Effector CD8-positive, alpha-beta T cell (primary cell): ENCODE measurements at regions not wholly inside any gene's neighbourhood (a gene's known extent, or its start where the extent isn't known, plus 50 kb on each side); places are given as distances from the start of the nearest gene placed in this dataset.

Source experiments
- DNase-seq: peaks from one replicate; lab custom pipeline; 2025; lab: John Stamatoyannopoulos, UW

- no peak for DNase-seq
Observed at GRCh38 chr5:168047669-168048111, 243.8 kb upstream of the WWC1 start.

DNA sequence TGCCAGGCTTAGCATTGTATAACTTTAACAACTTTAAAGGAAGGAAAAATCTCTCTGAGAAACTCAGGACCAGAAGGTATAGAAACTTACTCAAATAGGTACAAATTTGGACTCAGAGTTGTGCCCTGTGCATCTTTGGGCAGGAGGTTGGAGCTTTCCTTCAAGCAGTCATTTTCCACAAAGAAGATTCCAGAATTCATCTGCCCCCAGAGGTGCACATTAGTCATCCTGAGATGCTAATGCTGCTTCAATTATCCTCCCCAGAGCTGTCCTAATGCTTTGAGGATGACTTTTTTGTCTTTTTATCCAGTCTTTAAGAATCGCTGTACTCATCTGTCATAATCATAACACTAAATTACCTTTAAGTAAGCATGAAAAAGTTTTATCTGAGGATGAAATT, 243.0 kb upstream of the WWC1 start:
- DNase-seq = no peak

DNA sequence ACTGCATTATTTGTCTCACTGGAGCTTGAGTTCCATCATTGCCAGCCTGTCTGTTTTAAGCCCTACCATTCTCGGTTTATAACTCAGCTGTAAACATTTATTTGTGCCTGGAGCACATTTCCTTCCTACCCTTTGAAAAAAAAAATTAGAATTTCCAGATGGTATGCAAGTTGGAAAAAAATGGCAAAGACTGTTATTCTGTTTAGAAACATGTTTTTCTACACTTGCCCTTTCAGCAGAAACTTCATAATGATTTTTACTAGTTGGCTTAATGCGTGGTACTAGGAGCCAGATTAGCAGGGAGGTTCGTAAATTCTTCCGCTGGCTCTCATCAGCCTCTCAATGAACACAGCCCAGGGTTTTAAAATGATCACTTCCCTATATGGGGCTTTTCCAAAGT, 238.8 kb upstream of the WWC1 start:
- DNase-seq = no peak

DNA sequence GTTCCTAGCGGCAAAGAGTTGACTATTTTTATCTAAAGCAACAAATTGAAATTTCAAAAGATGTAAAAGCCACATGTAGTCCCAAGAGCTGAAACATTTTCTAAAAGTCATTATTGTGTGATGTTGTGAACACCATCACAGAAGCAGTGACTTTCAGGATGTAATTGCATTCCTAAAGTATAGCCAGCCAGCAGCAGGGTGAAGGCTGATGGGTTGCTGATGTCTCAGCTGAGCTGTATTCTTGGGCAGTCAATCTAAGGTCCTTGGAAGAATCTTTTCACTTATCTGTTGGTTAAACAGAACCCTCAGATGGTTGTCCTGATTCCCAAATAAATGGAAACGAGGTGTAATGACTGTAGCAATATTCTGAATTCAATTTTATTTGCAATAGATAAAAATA, 237.4 kb upstream of the WWC1 start:
- no peak for DNase-seq

GRCh38 chr5:168055141-168055683, 236.2 kb upstream of the WWC1 start:
- no peak for DNase-seq

DNA sequence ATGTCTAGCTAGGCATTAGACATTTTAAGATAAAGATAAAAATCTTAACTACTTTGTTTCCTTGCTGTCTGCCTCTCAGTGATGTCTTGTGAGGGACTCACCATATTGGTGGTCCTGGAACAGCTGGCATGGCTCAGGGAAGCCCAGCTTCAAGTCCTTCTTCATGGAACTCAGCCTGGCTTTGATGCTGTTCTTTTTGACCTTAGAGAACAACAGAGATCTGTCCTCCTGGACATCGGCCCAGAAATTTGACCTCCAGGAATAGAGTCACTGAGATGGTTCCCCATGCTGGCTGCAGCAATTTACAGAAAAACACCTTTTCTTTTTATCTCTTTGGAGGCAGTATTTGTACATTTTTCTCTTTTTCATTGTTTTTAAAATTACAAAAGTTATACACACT, 235.5 kb upstream of the WWC1 start:
- no peak for DNase-seq

DNA sequence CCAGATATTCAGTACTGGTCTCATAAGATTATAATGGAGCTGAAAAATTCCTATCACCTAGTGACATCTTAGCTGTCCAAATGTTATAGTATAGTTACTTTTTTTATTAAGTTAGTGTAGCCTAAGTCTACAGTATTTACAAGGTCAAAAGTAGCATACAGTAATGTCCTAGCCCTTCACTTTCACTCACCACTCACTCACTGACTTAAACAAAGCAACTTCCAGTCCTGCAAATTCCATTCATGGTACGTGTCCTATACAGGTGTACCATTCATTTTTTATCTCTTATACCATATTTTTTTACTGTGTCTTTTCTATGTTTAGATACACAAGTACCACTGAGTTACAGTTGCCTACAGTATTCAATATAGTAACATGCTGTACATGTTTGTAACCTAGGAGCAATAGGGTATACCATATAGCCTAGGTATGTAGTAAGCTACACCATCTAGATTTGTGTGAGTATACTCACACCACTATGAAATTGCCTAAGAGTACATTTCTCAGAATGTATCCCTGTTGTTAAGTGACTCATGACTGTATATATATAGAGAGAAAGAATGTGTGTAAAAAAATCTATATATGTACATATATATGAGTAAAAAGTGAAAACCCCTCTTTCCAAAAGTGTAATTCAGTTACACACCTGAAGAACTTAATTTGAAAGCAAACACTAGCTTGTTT, 234.8 kb upstream of the WWC1 start:
- no peak for DNase-seq

GRCh38 chr5:168057905-168058304, 233.5 kb upstream of the WWC1 start:
- no peak for DNase-seq

GRCh38 chr5:168059131-168059530, 232.3 kb upstream of the WWC1 start:
- DNase-seq = no peak

GRCh38 chr5:168062239-168062638, 229.2 kb upstream of the WWC1 start:
- no peak for DNase-seq

DNA sequence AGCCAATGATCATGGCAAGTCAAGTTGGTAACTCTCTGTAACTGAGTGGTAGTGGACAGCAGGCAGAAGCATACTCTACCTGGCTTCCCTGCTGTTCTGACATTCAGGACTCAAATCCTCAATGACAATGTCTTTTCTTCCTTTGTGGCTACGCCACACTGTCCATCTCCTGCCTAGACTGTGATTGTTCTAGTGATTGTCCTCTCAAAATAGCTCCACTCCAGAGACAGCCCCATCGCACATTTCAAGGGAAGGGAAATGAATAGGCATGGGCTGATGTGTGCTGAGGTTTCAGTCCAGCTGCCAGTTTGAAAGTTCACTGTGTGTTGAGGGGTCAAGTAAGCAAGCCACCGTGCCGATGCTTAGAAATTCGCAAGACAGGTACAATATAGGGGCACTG, 227.0 kb upstream of the WWC1 start:
- DNase-seq = no peak

- DNase-seq = no peak
Observed at GRCh38 chr5:168064933-168065622, 226.4 kb upstream of the WWC1 start.

GRCh38 chr5:168066536-168067208, 224.8 kb upstream of the WWC1 start:
- DNase-seq = no peak

DNA sequence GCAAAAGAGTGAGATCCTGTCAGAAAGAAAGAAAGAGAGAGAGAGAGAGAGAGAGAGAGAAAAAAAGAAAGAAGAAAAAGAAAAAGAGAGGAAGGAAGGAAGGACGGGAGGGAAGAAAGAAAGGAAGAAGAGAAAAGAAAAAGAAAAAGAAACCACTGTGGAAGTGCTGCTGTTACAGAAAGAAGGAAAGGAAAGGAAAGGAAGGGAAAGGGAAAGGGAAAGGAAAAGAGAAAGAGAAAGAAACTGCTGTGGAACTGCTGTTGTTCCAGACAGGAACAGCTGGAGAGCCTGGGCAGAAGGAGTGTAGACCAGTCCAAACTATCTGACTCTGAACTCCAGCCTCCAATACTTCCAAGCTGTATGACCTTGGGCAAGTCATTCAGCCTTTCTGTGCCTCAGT, 220.7 kb upstream of the WWC1 start:
- no peak for DNase-seq

DNA sequence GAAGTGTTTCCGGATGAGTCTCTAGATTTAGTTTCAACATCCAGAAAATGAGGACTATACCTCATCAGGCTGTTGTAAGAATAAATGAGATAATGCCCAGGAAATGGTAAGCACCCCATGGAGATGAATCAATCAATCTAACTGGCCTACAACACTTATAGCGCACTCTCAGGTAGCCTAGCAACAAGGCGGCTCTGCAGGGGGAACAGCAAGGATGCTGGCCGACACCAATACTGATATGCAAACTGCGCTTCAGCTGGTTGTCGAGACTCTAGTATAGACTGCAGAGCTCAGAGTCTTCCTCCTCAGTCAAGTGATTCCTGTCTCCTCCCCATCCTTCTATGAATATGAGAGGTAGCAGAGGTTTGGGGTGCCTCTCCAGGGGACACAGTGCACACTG, 218.8 kb upstream of the WWC1 start:
- no peak for DNase-seq

GRCh38 chr5:168073311-168073710, 218.1 kb upstream of the WWC1 start:
- DNase-seq = no peak

GRCh38 chr5:168073991-168074800, 217.2 kb upstream of the WWC1 start:
- no peak for DNase-seq

- DNase-seq = no peak
Observed at GRCh38 chr5:168075387-168075786, 216.1 kb upstream of the WWC1 start.

- DNase-seq = no peak
Observed at GRCh38 chr5:168076561-168076991, 214.9 kb upstream of the WWC1 start.

DNA sequence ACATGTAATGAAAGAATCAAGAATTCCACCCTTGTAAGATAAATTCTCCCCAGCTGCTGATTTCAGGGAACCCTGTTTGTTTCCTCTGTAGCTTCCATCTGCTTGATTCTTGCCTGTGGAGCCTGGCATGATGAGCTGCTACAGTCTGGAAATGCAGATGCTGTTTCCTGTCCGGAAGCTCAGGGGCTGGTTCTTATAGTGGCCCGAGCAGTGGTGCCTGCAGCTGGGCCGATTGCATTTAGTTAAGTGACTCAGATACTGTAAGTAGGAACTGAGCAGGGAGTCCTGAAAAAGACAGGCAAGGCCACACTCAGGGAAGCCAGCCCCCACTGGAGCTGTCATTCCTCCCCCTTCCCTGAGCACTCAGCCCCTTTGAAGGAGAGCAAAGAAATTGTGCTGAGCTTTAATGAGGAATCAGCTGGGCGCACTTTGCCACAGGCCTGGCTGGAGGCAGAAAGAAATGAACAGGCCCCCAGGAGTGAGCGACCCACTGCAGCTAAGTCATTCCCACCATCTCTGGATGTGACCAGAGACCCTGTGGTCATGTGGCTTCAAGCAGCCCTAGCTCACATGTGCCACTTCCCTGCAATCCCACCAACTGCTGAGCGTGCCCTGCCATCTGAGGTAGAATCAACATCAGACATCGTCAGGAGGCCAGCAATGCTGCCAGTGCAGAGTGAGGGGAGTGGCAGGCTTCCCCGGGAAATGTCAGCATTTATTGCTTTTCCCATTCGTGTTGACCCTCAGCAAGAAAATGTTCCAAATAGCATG, 206.0 kb upstream of the WWC1 start:
- DNase-seq = no peak

DNA sequence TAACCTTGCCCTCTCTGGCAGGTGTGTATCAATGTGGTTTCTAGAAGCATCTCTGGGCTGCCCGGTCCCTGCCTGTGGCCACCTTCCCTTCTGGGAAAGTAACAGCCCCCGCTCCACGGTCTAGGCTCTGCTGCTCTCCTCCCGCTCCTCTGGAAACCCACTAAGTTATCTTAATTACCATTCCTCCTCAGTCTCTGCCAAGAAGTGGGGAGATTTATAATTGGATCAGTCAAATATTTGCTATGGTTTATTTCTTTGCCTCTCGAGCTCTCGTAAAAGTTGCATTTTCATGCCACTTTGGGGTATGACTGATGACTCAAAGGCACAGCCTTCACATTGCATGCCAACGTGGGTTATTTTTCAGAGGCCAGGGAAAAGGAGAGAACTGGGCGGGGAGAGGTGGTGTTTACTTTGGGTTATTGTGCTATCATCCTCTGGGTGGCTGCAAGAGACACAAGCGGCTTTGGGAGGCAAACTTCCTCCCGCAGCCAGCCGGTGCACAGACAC, 205.3 kb upstream of the WWC1 start:
- DNase-seq = no peak
